Ramos (cell line): ENCODE measurements at regions not wholly inside any gene's neighbourhood (a gene's known extent, or its start where the extent isn't known, plus 50 kb on each side); places are given as distances from the start of the nearest gene placed in this dataset.
"Not testable (repeated sequence)": the region's sequence is repeated elsewhere in the genome, so short reads cannot be mapped to it uniquely, and the experiment has no call there.

Experiments used
- in situ Hi-C: fragments of 300-500 bp; cut with MboI; formaldehyde crosslinking; loops from one replicate; pipeline ENCODE4 v1.14.3; 2022; ENCODE audit warnings: low sequenced_read_pairs; ENCODE audit not compliant: unreplicated experiment

DNA sequence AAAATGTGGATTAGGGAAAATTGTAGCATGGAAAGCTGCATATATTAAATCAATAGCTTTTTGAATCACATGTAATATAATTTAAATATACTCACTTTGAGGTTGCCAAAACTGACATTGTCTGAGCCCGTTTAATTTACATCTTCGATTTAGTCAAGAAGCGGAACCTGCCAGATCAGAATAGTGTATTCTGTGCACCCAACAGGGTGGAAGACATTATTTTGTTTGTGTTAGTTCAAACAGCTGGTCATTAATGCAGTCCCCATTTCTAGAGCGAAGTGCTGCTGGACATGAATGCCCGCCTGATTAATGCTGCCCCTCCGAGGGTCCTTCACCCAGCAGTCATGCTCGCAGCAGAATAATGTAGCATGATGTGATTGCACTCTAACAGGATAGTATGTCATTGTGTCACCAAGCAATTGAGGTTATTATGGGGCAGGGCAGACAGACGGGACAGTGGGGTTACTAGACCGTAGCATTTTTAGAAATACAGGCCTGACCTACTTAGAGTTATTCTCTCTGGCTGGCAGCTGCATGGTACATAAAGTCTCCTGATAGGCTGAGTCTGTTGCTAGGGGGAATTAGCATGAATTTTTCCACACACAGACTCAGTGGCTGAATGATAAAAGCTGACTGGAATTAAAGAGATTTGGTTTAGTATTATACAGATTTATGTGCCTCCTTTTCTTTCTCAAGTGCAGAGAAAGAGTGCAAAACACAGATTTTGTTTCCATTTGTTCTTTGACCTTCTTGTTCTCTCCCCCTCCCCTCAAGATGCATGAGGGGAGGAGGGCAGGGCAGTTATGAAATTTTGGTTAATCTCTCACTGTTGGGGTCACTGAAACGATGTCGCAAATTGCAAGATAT lies 147.1 kb downstream of the PRL start:
- in situ Hi-C loops = no loop called here

DNA sequence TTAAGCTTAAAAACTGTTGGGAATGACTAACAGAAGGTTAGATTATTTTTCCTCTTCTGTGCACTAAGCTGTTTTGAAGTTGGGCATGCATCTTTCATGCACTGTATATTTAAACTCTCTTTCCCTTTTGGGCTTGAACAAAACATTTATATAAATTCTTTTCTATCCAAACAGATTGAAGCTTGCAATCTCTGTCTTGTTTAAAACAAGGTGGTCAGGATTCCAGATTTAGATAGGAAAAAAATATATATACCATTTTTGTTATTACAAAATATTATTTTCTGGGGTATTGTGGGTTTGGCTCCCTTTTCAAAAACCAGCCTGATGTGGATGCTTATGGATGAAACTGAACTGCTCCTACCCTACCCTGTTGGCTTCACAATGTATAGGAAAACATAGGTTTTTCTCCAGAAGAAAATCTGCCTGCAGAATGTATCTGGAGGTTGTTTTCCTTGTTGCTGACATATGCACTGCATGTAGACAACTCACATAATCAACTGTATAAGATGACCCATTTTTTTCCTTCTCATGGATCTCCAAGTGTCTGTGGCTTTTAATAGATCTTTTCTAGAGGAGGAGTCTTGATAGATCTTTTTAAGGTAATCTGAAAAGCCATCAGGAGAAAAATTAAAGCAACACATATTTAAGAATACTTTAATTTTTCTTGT lies 146.3 kb downstream of the PRL start:
- in situ Hi-C loops = no loop called here

DNA sequence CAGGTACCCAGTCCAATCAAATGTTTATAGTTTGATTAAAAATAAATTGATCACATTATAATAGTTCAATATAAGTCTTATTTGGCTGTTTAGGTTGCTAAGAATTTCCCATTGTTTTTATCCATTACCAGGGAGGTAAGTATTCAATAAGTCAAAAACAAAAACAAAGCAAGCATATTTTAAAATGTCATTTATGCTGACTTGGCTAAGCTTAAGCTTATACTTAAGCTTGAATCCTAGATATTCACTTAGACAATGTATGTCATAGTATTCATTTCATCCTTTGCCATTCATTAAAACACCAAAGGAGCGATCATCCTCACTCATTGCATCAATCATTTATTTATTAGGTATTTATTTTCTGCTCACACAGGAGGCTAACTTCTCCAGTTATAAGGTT lies 144.9 kb downstream of the PRL start:
- in situ Hi-C loops = no loop called here

DNA sequence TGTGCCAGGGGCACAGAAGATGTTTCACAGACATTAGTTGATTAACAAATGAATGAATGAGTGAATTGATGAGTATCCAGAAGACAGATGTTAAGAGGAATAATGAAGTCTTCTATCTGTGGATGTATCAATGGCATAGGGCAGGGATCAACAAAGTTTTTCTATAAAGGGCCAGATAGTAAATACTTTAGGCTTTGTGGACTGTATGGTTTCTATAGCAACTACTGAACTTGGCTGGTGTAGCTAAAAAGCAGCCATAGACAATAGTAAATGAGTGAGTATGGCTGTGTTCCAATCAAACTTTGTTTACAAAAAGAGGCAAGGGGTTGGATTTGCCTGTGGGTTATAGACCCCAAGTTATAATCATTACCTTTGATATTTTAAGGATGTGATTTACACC lies 144.0 kb downstream of the PRL start:
- in situ Hi-C loops = no loop called here

DNA sequence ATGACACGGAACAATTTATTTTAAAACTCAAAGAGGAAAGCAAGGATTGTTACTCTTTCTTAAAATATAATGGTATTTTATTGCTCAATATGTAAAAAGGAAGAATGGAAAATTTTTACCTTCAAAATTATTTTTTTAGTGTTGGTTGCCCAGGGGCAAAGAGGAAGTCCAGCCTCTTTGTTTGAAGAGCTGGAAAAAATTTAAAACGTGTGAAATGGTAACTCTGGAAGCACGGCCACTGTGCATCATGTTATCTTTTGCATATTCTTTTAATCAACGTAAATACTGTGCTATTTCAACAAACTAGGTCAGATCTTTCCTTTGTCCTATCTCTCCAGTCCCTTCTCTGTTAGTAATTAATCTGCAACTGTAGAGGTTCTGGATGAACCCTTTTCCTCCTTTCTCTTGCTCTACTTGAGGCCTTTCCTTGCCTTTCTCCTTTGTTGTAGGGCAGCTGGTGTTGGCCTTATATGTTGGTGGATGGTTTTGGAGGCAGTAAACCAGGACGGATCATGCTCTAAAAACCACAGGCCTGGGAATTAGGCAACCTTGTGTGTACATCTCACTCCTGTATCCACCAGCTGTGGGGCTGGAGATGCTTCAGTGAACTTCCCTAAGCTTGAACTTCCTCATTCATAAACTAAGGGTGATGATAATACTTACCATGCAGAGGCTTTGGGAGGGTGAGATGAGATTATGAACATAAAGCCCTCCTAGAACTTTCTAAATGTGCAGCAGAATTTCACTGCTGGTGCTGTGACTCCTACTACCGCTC lies 143.3 kb downstream of the PRL start:
- in situ Hi-C loops = no loop called here

DNA sequence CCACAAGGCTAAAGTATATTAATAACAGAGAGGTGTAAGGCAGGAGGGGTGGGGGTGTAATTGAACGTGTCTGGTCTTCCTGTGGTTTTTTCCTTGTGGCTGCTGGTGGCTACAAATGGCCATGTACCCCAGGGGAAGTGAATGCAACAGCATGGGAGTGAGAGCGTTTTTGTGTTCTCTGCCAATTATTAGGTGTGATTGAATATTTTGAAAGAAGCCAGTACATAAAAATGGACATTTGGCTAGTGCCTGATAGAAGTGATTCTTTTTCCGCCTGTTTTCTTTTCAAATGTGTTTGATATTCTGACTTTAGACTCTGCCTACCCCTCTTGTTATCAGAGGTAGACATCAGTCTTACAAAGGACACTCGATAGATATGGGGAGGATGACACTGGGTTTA lies 141.3 kb downstream of the PRL start:
- in situ Hi-C loops = no loop called here

DNA sequence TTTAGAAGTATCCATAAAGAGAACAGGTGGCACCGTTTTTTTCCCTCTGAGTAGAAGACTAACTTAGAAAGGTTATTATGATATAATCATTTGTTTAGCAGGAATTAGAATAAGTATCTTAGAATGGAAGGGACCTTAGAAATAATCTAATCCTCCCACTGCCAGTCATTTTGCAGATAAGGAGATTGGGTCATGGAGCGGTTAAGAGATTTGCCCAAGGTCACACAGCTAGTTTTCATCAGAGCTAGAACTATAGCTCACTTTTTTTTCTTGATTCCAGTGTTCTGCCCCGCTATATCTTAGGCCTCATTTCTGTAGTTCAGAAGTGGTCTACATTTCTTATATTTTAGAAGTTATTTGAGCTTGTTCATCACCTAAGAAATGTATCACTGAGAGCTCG lies 139.6 kb downstream of the PRL start:
- in situ Hi-C loops = no loop called here

DNA sequence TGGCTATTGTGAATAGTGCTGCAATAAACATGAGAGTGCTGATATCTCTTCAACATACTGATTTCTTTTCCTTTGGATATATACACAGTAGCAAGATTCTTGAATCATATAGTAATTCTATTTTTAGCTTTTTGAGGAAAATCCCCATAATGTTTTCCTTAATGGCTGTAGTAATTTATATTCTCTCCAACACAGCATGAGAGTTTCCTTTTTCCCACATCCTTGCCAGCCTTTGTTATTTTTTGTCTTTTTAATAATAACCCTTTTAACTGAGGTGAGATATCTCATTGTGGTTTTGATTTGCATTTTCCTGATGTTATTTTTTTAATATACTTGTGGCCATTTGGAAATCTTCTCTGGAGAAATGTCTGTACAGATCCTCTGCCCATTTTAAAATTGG lies 132.6 kb downstream of the PRL start:
- in situ Hi-C loops = no loop called here

DNA sequence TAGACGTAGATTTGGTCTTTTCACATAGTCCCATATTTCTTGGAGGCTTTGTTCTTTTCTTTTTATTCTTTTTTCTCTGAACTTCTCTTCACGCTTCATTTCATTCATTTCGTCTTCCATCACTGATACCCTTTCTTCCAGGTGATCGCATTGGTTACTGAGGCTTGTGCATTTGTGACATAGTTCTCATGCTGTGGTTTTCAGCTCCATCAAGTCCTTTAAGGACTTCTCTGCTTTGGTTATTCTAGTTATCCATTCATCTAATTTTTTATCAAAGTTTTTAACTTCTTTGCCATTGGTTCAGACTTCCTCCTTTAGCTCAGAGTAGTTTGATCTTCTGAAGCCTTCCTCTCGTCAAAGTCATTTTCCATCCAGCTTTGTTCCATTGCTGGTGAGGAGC lies 125.8 kb downstream of the PRL start:
- in situ Hi-C loops = not testable (repeated sequence)

DNA sequence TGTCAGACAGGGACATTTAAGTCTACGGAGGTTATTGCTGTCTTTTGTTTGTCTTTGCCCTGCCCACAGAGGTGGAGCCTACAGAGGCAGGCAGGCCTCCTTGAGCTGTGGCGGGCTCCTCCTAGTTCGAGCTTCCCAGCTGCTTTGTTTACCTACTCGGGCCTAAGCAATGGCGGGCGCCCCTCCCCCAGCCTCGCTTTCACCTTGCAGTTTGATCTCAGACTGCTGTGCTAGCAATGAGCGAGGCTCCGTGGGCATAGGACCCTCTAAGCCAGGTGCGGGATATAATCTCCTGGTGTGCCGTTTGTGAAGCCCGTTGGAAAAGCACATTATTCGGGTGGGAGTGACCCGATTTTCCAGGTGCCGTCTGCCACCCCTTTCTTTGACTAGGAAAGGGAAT lies 125.0 kb downstream of the PRL start:
- in situ Hi-C loops = not testable (repeated sequence)

DNA sequence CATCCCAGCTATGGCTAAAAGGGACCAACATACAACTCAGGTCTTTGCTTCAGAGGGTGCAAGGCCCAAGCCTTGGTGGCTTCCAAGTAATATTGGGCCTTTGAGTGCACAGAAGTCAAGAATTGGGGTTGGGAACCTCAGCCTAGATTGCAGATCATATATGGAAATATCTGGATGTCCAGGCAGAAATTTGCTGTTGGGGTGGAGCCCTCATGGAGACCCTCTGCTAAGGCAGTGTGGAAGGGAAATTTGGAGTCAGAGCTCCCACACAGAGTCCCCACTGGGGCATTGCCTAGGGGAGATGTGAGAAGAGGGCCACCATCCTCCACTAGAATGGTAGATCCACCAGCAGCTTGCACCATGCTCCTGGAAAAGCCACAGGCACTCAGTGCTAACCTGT lies 123.5 kb downstream of the PRL start:
- in situ Hi-C loops = no loop called here

DNA sequence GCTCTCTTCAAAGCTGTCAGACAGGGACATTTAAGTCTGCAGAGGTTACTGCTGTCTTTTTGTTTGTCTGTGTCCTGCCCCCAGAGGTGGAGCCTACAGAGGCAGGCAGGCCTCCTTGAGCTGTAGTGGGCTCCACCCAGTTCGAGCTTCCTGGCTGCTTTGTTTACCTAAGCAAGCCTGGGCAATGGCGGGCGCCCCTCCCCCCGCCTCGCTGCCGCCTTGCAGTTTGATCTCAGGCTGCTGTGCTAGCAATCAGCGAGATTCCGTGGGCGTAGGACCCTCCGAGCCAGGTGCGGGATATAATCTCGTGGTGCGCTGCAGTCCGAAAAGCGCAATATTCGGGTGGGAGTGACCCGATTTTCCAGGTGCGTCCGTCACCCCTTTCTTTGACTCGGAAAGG lies 116.6 kb downstream of the PRL start:
- in situ Hi-C loops = not testable (repeated sequence)

DNA sequence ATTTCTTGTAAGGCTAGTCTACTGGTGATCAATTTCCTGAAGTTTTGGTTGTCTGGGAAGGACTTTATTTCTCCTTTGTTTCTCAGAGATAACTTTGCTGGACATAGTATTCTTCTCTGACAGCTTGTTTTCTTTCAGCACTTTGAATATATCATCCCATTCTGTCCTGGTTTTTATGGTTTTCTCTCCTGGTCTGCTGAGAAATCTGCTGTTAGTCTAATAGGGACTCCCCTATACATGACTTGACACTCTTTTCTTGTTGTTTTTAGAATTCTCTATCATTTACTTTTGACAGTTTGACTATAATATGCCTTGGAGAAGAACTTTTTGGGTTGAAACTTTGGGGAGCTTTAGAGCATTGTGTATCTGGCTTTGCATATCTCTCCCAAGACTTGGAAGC lies 112.5 kb downstream of the PRL start:
- in situ Hi-C loops = no loop called here

DNA sequence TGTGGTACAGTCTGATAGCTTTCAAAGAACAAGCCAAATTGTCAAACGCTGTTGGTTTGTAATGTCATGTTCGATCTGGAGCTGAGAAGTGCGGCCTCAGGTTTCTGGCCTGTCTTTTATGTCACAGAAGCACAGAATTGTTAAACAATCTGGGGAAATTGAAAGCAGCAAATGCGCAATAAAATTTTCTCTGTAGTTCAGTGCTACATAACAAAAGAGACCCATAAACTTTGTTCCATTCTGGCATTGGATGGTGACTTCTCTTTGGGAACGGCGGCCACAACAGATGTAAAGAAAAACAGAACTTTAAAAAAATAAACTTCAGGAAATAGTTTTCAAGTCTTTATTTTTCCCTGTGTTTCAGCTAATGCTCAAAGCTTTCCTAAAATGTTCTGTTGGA lies 106.9 kb downstream of the PRL start:
- in situ Hi-C loops = no loop called here

DNA sequence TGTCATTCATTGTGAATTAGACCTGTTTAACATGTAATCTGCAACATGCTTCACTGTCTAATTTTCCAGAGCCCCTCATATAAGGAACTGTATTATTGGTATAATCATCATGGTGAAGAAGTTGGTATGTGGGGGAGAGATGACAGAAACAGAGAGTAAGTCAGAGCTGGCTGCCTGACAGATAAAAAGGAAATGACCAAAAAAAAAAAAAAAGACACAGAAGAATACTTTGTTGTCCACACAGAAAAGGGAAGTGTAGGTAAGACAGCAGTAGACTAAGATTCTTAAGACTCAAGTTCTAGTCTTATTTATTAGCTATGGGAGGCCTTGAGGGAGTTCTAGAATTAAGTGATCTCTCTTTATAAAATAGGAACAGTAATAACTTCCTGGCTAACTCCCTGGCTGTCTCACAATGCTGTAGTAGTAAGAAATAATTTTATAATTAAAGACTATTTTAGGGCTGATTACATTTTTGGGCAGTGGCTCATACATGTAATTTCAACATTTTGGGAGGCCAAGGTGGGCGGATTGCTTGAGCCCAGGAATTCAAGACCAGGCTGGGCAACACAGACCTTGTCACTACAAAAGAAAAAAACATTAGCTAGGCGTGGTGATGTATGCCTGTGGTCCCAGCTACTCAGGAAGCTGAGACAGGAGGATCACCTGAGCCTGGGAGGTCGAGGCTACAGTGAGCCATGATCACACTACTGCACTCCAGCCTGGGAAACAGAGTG lies 102.5 kb downstream of the PRL start:
- in situ Hi-C loops = no loop called here

DNA sequence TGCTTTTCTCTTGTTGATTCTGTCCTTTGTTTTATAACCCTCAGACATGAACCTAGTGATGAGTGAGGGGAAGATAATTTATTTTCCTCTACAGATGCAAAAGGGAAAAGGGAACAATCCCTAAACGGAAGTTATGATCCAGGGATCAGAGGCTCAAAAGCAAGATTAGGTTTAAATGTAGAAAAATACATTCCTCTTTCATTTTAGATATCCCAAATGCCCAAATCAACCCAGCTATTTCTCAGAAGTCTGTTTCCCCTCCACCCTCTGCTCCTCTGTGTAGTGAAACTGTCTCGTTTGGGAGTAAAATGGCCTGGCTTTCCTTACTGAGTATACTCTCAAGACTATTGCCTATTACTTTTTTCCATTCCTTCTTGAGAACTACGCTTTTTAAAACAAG lies 97.1 kb downstream of the PRL start:
- in situ Hi-C loops = no loop called here

DNA sequence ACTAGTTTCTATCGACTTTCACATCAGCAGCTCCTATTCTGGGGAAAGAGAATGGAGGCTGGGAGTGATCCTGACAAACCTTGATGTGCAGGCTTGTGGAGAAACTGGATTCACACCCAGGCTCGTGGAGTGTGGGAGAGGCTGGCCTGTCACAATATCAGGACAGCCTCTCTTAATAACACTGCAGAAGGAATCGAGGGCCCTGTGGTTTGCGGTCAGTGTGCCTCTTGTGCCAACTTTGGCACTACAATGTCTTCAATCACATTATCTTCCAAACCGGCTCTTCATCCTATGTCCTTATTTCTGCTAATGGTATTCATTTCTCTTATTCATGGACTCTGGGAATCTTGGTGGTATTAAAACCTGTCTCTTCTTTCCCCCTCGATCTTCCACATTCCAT lies 92.7 kb downstream of the PRL start:
- in situ Hi-C loops = no loop called here

DNA sequence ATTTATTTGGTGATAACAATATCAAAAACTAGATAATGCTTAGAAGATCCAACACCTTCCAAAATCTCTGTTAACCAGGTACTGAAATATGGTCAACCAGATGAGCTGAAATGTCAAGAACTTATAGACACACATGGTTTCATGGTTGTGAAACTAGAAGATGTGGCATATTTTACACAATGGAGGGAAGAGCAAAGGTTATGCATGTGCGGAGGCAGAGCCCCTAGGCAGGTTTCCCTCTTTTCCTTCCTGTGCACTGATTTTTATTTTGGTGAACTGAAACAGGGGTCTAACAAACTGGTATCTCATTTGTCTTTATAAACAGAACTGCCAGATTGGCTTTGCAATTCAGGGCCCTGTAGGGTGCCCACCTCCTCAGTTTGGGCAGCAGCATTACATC lies 91.6 kb downstream of the PRL start:
- in situ Hi-C loops = no loop called here

DNA sequence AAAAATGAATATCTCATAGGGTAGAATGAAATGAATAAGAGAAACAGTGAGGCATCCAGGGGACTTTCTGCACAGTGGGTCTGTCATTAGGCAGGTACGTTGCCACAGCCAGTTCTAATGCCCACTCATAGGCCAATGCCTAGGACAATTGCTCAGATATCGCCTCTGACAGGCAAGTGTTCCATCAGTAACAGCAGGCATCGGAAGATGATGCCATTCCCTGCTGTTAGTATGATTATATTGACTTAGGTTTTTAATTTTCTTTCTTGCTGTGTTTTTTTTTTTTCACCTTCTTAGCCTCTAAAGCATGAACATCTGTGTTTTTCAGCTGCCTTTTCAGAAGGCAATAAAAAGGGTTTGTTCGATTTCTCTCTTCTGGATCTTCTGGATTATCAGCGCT lies 90.7 kb downstream of the PRL start:
- in situ Hi-C loops = no loop called here

DNA sequence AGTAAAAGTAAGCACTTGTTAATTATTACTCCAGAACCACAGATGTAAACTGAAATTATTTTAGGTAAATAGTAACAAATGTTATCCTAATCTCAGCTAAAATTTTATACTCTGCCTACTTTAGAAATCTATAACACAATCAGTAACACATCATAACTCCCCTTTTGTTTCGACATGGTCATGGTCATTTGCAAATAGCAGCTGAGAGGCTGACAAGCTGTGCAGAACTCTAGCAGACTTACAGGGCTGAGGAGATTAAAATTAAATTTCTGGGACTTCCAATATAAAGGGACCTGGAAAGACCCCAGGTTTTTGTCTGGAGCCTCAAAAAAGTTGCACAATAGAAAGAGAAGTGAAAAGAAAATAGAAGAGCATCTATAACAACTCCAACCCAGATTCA lies 88.8 kb downstream of the PRL start:
- in situ Hi-C loops = no loop called here

DNA sequence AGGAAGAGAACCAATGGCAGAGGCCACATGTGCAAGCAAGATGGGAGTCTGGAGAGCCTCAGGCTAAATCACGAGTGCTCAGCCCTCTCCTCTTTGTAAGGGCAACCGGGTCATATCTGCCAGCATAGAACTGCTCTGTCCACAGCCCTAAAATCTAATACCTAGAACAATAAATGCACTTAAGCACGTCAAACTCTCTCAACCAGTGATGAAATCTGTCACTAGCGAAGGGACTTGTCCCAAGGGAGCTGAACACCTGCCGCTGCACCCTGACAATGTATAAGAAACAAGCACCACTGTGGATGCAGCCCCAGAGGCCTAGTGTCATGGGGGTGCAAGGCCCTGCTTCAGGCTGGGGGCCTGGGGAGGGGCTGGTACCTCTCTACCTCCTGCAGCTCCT lies 82.5 kb downstream of the PRL start:
- in situ Hi-C loops = no loop called here
